GM19238 (cell line): ENCODE measurements at regions not wholly inside any gene's neighbourhood (a gene's known extent, or its start where the extent isn't known, plus 50 kb on each side); places are given as distances from the start of the nearest gene placed in this dataset.
A peak's percentile ranks its signal among the peaks of the same experiment; 100 is the strongest.

Source experiments
- DNase-seq: peaks from one replicate; pipeline ENCODE4 v3.0.0; 2011; ENCODE audit warnings: low spot score; ENCODE audit not compliant: insufficient read length

- no peak for DNase-seq
Observed at GRCh38 chr13:48181482-48182145, 51.4 kb upstream of the ITM2B start.

- DNase-seq: no peak
Observed at GRCh38 chr13:48178126-48178525, 54.9 kb upstream of the ITM2B start.

GRCh38 chr13:48176781-48177180 is 56.2 kb upstream of the ITM2B start:
- no peak for DNase-seq

- peak; percentile 26 for DNase-seq
Observed at GRCh38 chr13:48175185-48175584, 57.8 kb upstream of the ITM2B start.

GRCh38 chr13:48167866-48168265 is 65.1 kb upstream of the ITM2B start:
- no peak for DNase-seq

- no peak for DNase-seq
Observed at GRCh38 chr13:48165727-48166126, 67.3 kb upstream of the ITM2B start.

GRCh38 chr13:48165063-48165462 is 67.9 kb upstream of the ITM2B start:
- no peak for DNase-seq

GRCh38 chr13:48163061-48163460 is 68.2 kb upstream of the MED4 start:
- DNase-seq: no peak

- DNase-seq: no peak
Observed at GRCh38 chr13:48162217-48162616, 67.3 kb upstream of the MED4 start.

GRCh38 chr13:48161530-48162179 is 66.8 kb upstream of the MED4 start:
- no peak for DNase-seq

- no peak for DNase-seq
Observed at GRCh38 chr13:48160606-48161278, 65.8 kb upstream of the MED4 start.

GRCh38 chr13:48159826-48160225 is 64.9 kb upstream of the MED4 start:
- no peak for DNase-seq

GRCh38 chr13:48159401-48159800 is 64.5 kb upstream of the MED4 start:
- no peak for DNase-seq

- no peak for DNase-seq
Observed at GRCh38 chr13:48158915-48159314, 64.0 kb upstream of the MED4 start.

- DNase-seq: no peak
Observed at GRCh38 chr13:48158290-48158689, 63.4 kb upstream of the MED4 start.

- no peak for DNase-seq
Observed at GRCh38 chr13:48156466-48156865, 61.6 kb upstream of the MED4 start.

GRCh38 chr13:48155848-48156247 is 60.9 kb upstream of the MED4 start:
- no peak for DNase-seq

GRCh38 chr13:48154671-48155070 is 59.8 kb upstream of the MED4 start:
- DNase-seq: no peak

- DNase-seq: no peak
Observed at GRCh38 chr13:48153186-48153585, 58.3 kb upstream of the MED4 start.

GRCh38 chr13:48151363-48152161 is 56.7 kb upstream of the MED4 start:
- no peak for DNase-seq

GRCh38 chr13:48148454-48148853 is 53.5 kb upstream of the MED4 start:
- no peak for DNase-seq

- no peak for DNase-seq
Observed at GRCh38 chr13:48146636-48147035, 51.7 kb upstream of the MED4 start.
